HepG2 (cell line): ENCODE measurements at regions not wholly inside any gene's neighbourhood (a gene's known extent, or its start where the extent isn't known, plus 50 kb on each side); places are given as distances from the start of the nearest gene placed in this dataset.

Source experiments
- ATAC-seq: fragments of 200-7000 bp; cut with Tn5 transposase; 3 replicates; pipeline ENCODE4 v1.9.1; 2020; ENCODE audit warnings: mild to moderate bottlenecking, moderate library complexity
- BruUV-seq: library from RNA; stranded (reverse); fragments of 400-500 nt; replicated peaks from 2 replicates; lab custom pipeline; 2021; lab: Mats Ljungman, UMichigan
- CTCF ChIA-PET: fragments of 300-600 bp; formaldehyde crosslinking; extraction: SDS; loops from one replicate; lab custom pipeline; 2021; ENCODE audit warnings: low total read pairs, inconsistent platforms, low intra/inter-chr PET ratio; lab: Yijun Ruan, JAX
- POLR2A ChIA-PET: fragments of 350-600 bp; sonication (Branson Sonifier 250); formaldehyde crosslinking; loops from one replicate; lab custom pipeline; 2020; ENCODE audit warnings: antibody characterized with exemption, inconsistent platforms; lab: Yijun Ruan, JAX
- DNase-seq: peaks from one replicate; pipeline ENCODE4 v3.0.0-alpha.2; 2015; ENCODE audit warnings: low spot score
- FAIRE-seq: peaks from 3 replicates; lab custom pipeline; 2011; peaks lifted over from hg19 to GRCh38; lab: Jason Lieb, UNC
- H2AFZ ChIP-seq: one replicate; pipeline ENCODE4 v1.6.1; 2011; ENCODE audit warnings: low read length, inconsistent platforms
- H3K27ac ChIP-seq: fragments of 300-600 bp; 3 replicates; pipeline ENCODE4 v1.8.0; 2011; ENCODE audit warnings: mixed run types, mild to moderate bottlenecking, mixed read lengths, low read length, inconsistent platforms; ENCODE audit not compliant: insufficient read depth; ENCODE audit errors: extremely low read length
- H3K27me3 ChIP-seq, 2 experiments: fragments of 200-600 bp in 1 of 2; 2 replicates in 1 of 2; 3 replicates in 1 of 2; pipeline versions ENCODE4 v1.6.0 to v1.8.0; 2011; ENCODE audit warnings: low read length in 2 of 2, mild to moderate bottlenecking in 2 of 2, moderate library complexity in 2 of 2, inconsistent platforms in 1 of 2; ENCODE audit not compliant: insufficient read depth in 2 of 2, control insufficient read depth in 1 of 2
- H3K36me3 ChIP-seq, 2 experiments: fragments of 200-600 bp in 1 of 2; replicated peaks in 1 of 2; 2 replicates in 1 of 2; 3 replicates in 1 of 2; pipeline versions ENCODE4 v1.5.1 to v1.8.0; 2011; ENCODE audit warnings: low read length in 2 of 2, inconsistent platforms in 1 of 2; ENCODE audit not compliant: insufficient read depth in 2 of 2, control insufficient read depth in 1 of 2
- H3K4me1 ChIP-seq: 2 replicates; pipeline ENCODE4 v1.5.1; 2012; ENCODE audit warnings: low read length, inconsistent platforms; ENCODE audit not compliant: insufficient read depth
- H3K4me2 ChIP-seq: 2 replicates; pipeline ENCODE4 v1.6.0; 2011; ENCODE audit warnings: low read depth, low read length, inconsistent platforms
- H3K4me3 ChIP-seq, 3 experiments: fragments of 200-600 bp in 1 of 3; sonication (generic), shearing (Covaris generic) in 1 of 3; replicated peaks in 1 of 3; 2 replicates each; pipeline ENCODE4 v1.5.1; 2011 to 2016; ENCODE audit warnings: low read length in 3 of 3, inconsistent platforms in 2 of 3, low read depth in 2 of 3, mild to moderate bottlenecking in 2 of 3, control low read depth in 1 of 3, mixed read lengths in 1 of 3; ENCODE audit not compliant: insufficient read depth in 1 of 3
- H3K79me2 ChIP-seq: one replicate; pipeline ENCODE4 v1.6.1; 2011; ENCODE audit warnings: low read length, inconsistent platforms; ENCODE audit not compliant: insufficient read depth
- H3K9ac ChIP-seq: 2 replicates; pipeline ENCODE4 v1.6.0; 2011; ENCODE audit warnings: mild to moderate bottlenecking, low read depth, low read length, inconsistent platforms; ENCODE audit not compliant: insufficient read depth
- H3K9me3 ChIP-seq: 2 replicates; pipeline ENCODE4 v1.5.1; 2012; ENCODE audit warnings: mild to moderate bottlenecking, low read length
- H4K20me1 ChIP-seq: 2 replicates; pipeline ENCODE4 v1.6.0; 2011; ENCODE audit warnings: inconsistent platforms, mild to moderate bottlenecking, low read length, moderate library complexity; ENCODE audit not compliant: insufficient read depth
- DRAP1 ChIP-seq: IDR thresholded peaks from 2 replicates; pipeline ENCODE4 v1.6.1; 2016; ENCODE audit warnings: missing genetic modification reagents, missing compliant biosample characterization
- KAT8 ChIP-seq: IDR thresholded peaks from 2 replicates; pipeline ENCODE4 v1.6.1; 2016; ENCODE audit warnings: missing genetic modification reagents, missing compliant biosample characterization
- KLF12 ChIP-seq: sonication (generic); formaldehyde crosslinking; IDR thresholded peaks from 2 replicates; pipeline ENCODE4 v1.4.0; 2020; ENCODE audit warnings: missing genetic modification reagents, borderline replicate concordance
- MTA1 ChIP-seq: sonication (generic); formaldehyde crosslinking; IDR thresholded peaks from 2 replicates; pipeline ENCODE4 v1.4.0; 2020; ENCODE audit warnings: missing genetic modification reagents, mild to moderate bottlenecking, borderline replicate concordance
- ONECUT2 ChIP-seq: sonication (generic); formaldehyde crosslinking; IDR thresholded peaks from 2 replicates; pipeline ENCODE4 v1.4.0; 2020; ENCODE audit warnings: missing genetic modification reagents
- SRSF4 ChIP-seq: fragments of 200-400 bp; formaldehyde crosslinking; IDR thresholded peaks from one replicate; pipeline ENCODE4 v1.6.1; 2018; ENCODE audit warnings: mild to moderate bottlenecking, low read depth, low read length, moderate library complexity; ENCODE audit not compliant: poor library complexity, severe bottlenecking
- STAT5B ChIP-seq: sonication (generic); formaldehyde crosslinking; IDR thresholded peaks from 2 replicates; pipeline ENCODE4 v1.4.0; 2020; ENCODE audit warnings: missing genetic modification reagents
- ZNF557 ChIP-seq: sonication (generic); formaldehyde crosslinking; IDR thresholded peaks from 2 replicates; pipeline ENCODE4 v1.4.0; 2020; ENCODE audit warnings: missing genetic modification reagents
- ZSCAN20 ChIP-seq: sonication (generic); formaldehyde crosslinking; IDR thresholded peaks from 2 replicates; pipeline ENCODE4 v1.4.0; 2020; ENCODE audit warnings: missing genetic modification reagents, mild to moderate bottlenecking, borderline replicate concordance
- in situ Hi-C: cut with HindIII; loops from 2 replicates; pipeline ENCODE4 v1.10.0; 2017; ENCODE audit warnings: low pct_unique_long_range_greater_than_20kb; ENCODE audit not compliant: extremely low pct_ligation_motif_present
- intact Hi-C: fragments of 100-400 bp; cut with micrococcal nuclease; formaldehyde crosslinking; loops from one replicate; pipeline ENCODE4 v1.10.0; 2022; ENCODE audit not compliant: unreplicated experiment
- TF ChIP-seq, protein P1 (sequence below): sonication (generic); formaldehyde crosslinking; IDR thresholded peaks from 2 replicates; pipeline ENCODE4 v1.4.0; 2020; ENCODE audit warnings: missing genetic modification reagents

DNA sequence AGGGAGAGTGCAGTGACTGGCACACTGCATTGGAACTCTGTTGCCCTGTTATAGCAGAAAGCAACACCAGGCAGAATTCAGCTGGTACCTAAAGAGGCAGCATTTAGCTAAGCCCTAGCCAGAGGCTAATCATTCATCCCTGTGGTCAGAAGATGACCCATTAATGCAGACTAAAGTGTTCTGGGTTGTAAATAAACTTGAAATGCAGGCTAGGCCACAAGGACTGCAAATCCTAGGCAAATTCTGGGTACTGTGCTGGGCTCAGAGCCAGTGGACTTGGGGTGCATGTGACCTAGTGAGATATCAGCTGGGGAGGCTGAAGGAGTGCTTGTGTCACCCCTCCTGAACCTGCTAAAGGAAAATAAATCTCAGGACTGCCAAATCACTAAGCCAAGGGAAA lies 91.2 kb downstream of the LPAR4 start:
- in situ Hi-C loops (no loop called here), intact Hi-C loops (no loop called here)
- H4K20me1 ChIP-seq: no peaks in the 10 kb centered on the region
- H3K9ac ChIP-seq: no peak overlapping the region
- no peak overlapping the region for H3K27ac ChIP-seq
- H2AFZ ChIP-seq: no peak overlapping the region
- TF ChIP-seq SRSF4 (no peak), STAT5B (CRISPR knock-in tag) (no peak), KAT8 (CRISPR knock-in tag) (no peak), MTA1 (CRISPR knock-in tag) (no peak), KLF12 (no peak), ONECUT2 (no peak), ZSCAN20 (CRISPR knock-in tag) (no peak), ZNF557 (no peak), DRAP1 (CRISPR knock-in tag) (no peak)
- TF ChIP-seq, protein P1, sequence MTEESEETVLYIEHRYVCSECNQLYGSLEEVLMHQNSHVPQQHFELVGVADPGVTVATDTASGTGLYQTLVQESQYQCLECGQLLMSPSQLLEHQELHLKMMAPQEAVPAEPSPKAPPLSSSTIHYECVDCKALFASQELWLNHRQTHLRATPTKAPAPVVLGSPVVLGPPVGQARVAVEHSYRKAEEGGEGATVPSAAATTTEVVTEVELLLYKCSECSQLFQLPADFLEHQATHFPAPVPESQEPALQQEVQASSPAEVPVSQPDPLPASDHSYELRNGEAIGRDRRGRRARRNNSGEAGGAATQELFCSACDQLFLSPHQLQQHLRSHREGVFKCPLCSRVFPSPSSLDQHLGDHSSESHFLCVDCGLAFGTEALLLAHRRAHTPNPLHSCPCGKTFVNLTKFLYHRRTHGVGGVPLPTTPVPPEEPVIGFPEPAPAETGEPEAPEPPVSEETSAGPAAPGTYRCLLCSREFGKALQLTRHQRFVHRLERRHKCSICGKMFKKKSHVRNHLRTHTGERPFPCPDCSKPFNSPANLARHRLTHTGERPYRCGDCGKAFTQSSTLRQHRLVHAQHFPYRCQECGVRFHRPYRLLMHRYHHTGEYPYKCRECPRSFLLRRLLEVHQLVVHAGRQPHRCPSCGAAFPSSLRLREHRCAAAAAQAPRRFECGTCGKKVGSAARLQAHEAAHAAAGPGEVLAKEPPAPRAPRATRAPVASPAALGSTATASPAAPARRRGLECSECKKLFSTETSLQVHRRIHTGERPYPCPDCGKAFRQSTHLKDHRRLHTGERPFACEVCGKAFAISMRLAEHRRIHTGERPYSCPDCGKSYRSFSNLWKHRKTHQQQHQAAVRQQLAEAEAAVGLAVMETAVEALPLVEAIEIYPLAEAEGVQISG (CRISPR knock-in tag): no peak
- H3K4me2 ChIP-seq: no peak overlapping the region
- H3K4me1 ChIP-seq: no peaks in the 10 kb centered on the region
- H3K9me3 ChIP-seq: no peaks in the 10 kb centered on the region
- no peak for DNase-seq
- no peaks in the 10 kb centered on the region for H3K36me3 ChIP-seq
- ChIA-PET CTCF (no interaction called here), POLR2A (no interaction called here)
- BruUV-seq: no TSS peak
- H3K27me3 ChIP-seq: no peaks in the 10 kb centered on the region
- ATAC-seq: no peak
- H3K4me3 ChIP-seq: no peak overlapping the region
- FAIRE-seq: no peak
- no peaks in the 10 kb centered on the region for H3K79me2 ChIP-seq
